Frontal cortex (tissue), 3 donors: ENCODE measurements at regions not wholly inside any gene's neighbourhood (a gene's known extent, or its start where the extent isn't known, plus 50 kb on each side); places are given as distances from the start of the nearest gene placed in this dataset.

ENCODE experiments used
- DNase-seq, 2 donors: peaks; one replicate each; pipeline ENCODE4 v3.0.0; 2012; ENCODE audit warnings: low spot score in 2 of 2
- FAIRE-seq: peaks from 2 replicates; lab custom pipeline; 2012; peaks lifted over from hg19 to GRCh38; lab: Jason Lieb, UNC
- donor health status: control.
- donor health status: control.
- donor health status: control.

GRCh38 chr2:204012072-204012653, 75.6 kb downstream of the ICOS start:
- peak in 1 of 2 donors; percentile 7 for DNase-seq
- FAIRE-seq: no peak

DNA sequence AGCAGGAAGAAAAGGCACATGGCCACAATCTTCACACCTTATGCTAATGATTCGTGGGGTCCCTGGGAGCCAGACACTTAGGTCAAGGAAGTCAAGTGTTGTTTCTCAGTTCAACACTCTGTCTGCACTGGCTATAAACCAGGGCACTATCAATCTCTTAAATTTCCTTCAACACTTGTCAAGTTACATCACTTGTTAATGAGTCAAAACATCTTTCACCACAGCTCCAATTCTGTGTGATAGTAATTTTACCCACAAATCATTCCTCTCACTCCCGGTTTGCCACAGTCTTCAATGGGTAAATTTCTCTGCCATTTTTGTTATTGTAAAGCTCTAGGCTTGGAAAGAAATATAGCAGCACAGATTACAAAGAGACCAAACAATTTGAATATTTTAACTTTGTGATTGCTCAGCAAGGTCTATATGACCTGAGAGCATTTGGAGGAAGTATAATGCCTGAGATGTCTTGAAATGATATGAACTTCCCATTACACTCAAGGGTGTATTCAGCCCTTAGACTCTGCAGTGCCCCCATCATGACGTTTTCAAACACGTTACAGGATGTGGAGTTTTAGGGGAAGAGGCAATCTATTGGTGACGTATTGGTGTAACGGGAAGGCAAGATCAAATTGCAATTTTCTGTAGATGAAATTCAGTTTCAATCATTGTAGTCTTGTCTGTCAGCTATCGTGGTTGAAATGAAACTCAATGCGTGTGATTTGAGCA, 78.7 kb downstream of the ICOS start:
- DNase-seq (no peak), FAIRE-seq (no peak)

DNA sequence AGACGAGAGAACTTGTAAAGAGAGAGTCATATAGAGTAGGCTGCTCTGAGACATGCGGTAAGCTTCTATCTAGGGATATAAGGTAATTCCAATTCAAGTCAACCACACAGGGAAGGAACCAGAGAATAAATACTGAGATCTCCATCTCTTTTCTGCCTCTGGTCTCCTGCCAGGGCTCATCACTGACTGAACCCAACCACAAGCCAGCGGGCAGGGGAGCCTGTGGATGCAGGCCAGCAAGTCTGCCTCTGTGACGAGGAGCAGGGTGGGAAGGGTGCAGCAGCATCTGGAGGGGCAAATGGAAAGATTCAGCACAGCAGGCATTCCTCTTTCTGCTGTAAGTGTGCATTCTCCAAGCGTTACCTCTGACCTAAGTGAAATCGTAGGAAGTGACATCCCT, 82.2 kb downstream of the ICOS start:
- DNase-seq (no peak), FAIRE-seq (no peak)

GRCh38 chr2:204019572-204020501, 83.3 kb downstream of the ICOS start:
- DNase-seq (no peak), FAIRE-seq (no peak)

DNA sequence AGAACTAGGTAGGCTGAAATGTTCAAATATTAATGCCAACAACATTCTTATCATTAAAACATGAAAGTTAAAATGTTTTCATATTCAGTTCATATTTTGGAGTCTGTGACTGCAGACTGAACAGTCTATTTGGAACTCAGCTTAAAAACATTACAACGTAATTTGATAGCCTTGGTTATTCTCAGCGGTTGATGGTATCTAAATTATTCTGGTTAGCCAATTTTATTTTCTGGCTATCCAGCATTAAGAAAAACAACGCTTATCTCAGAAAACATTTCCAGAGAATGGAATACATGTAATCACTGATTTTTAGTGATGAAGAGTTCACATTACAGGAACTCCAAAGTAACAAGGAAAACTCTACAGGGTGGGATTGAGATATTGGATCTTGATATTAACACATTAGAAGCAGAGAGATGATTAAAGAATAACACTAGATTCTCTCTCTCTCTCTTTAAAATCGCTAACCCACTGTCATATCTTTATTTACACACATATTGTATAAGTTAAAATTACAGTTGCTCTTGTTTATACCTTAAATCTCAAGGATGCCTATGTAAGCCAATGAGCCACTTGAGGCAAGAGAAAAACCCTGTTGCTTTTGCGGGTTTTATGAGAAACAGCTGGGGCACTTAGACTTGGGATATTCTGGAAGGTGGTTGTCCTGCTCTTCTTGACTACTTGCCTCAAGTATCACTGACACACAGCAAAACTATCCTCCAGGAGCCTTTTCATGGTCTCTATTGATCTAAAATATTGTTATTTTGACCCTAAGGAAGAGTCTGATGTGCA, 84.9 kb downstream of the ICOS start:
- FAIRE-seq (no peak), DNase-seq (no peak)

GRCh38 chr2:204022550-204022949, 86.0 kb downstream of the ICOS start:
- no peak for FAIRE-seq
- no peak for DNase-seq

DNA sequence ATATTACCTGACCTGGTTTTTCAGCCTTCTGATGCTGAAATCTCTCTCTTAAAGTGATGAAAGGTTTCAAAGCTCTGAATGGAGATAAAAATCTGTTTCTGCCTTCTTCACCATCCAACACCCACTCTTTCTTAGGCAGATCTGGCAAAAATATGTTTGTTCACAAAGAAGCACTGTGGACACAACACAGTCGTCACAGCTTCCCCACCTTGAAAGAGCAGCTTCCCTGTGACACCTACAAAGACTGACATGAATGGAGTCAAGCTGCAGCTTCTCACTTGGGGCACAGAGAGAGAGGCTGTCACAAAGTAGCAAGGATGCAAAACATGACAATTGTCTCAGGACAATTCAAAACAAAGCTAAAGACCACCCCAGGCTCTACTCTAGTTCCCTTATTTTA, 86.5 kb downstream of the ICOS start:
- no peak for DNase-seq
- no peak for FAIRE-seq

- DNase-seq (peak in 1 of 2 donors; percentile 14), FAIRE-seq (no peak)
Measured at GRCh38 chr2:204024503-204024902, 87.9 kb downstream of the ICOS start.

DNA sequence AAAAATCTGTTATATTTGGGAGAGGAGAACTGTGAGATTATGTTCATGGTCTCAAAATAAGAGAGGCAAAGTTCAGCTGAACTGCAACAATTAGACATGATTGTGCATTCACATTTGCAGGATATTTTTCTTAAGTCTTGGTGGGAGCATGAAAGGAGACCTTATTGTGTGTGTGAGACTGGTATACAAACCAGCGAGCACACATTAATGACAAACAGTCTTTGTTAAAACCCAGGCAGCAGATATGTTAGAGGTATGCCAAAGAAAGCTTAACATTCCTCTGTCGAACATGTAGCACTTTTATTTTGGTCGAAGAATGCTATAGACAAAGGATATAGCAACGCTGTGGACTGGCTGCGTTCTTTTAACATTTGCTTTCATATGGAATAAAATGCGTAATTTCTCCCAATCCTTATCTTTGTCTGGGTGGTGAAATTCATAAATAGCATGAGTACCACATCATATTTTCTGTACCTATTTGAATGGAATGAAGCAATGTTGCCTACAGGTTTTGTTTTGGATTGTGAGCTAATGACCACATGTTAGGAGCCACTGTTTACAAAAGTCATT, 88.4 kb downstream of the ICOS start:
- FAIRE-seq (no peak), DNase-seq (no peak)

DNA sequence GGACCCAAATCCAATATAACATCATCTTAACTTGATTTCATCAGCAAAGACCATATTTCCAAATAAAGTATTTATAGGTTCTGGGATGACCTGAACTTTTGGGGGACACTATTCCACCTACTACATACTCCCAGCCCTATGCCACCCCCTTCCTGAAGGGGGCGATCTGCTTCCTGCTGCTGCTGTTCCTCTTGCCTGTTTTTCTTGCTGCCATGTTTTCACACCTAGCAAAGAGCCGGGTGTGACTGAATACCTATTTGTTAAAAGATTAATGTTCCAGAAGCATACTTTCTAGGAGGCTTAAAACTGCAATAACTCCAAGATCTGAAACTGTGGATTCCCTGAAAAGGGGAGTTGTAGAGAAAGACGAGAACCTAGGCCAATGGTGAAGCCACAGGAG, 89.7 kb downstream of the ICOS start:
- FAIRE-seq (no peak), DNase-seq (no peak)

GRCh38 chr2:204027091-204027490, 90.5 kb downstream of the ICOS start:
- FAIRE-seq: no peak

DNA sequence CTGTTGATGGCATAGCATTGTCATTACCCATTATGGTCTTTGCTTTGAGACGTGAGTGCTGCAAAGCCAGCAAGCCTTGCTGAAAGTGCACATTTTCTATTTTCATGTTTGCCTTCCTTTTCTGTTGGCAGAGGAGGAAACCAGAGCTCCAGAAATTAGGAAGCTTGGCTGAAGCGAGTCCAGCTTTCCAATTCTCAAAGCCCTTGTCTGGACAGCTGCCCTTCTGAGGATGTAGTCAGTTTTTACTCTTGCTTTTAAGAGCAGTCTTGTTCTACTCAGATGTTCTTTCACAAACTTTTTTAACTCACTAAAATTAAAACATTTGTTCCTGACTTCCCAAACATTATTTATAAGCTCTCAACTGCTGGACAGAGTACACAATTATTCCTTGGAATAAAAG, 93.8 kb downstream of the ICOS start:
- no peak for FAIRE-seq
- DNase-seq: no peak

More at GRCh38 chr2:204027091-204027490, 90.5 kb downstream of the ICOS start:
- DNase-seq: no peak

DNA sequence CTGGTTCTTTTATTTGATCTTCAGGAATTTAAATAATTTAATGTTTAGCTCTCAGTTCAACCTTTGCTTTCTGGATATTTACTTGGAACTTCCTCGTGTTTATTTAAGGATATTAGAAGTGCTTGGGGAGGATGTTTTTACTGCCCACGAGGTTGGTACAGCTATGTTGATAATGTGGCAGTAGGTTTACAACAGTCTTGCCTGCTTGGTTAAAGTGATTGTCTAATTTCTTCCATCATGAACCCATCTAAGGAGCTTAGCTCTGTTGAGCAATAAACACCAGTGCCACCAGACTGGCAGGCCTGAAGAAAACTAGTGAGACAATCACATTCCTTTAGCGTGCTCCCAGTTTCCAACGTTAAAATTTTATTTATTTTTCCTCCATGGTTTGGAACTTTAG, 94.5 kb downstream of the ICOS start:
- no peak for FAIRE-seq
- no peak for DNase-seq

- DNase-seq: no peak
- no peak for FAIRE-seq
Measured at GRCh38 chr2:204032301-204032700, 95.7 kb downstream of the ICOS start.

- FAIRE-seq (no peak), DNase-seq (no peak)
Measured at GRCh38 chr2:204033611-204034495, 97.3 kb downstream of the ICOS start.

GRCh38 chr2:204036706-204037105, 100.1 kb downstream of the ICOS start:
- DNase-seq: no peak
- FAIRE-seq: no peak

- DNase-seq: no peak
- no peak for FAIRE-seq
Measured at GRCh38 chr2:204037286-204037685, 100.7 kb downstream of the ICOS start.

DNA sequence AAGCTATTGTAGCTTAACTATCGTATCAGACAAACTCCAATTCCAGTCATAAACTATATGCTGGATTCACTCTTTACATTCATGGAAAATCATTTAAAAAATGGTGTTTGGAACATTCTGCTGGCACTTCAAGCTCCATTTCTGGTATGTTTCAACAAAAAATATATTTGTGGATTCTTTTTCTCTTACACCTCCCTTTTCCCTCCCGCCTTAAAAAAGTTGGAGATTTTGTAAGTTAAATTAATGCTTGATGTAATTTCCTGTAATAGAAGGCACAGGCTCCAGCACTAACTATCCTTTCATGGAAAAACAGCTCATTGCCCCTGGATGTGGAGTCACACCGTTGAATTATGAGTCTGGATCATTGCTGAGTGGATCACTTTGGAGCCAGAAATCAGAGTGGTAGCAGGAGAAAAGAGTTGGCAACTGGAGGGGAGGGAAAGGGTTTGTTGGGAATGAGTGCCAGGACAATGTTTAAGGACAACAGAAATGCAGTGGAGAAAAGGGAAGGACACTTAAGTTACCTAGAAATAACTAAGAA, 102.8 kb downstream of the ICOS start:
- FAIRE-seq (no peak), DNase-seq (no peak)
